OCI-LY7 (cell line): ENCODE measurements at regions not wholly inside any gene's neighbourhood (a gene's known extent, or its start where the extent isn't known, plus 50 kb on each side); places are given as distances from the start of the nearest gene placed in this dataset.
"Not testable (repeated sequence)": the region's sequence is repeated elsewhere in the genome, so short reads cannot be mapped to it uniquely, and the experiment has no call there.

Experiments
- BruUV-seq: library from RNA; stranded (reverse); fragments of 400-500 nt; replicated peaks from 2 replicates; lab custom pipeline; 2021; lab: Mats Ljungman, UMichigan
- CTCF ChIA-PET: fragments of 300-600 bp; sonication (Branson Sonifier 250); formaldehyde crosslinking; loops from one replicate; lab custom pipeline; 2022; ENCODE audit warnings: antibody characterized with exemption; ENCODE audit not compliant: unreplicated experiment; lab: Charles Lee
- POLR2A ChIA-PET: fragments of 300-600 bp; sonication (Branson Sonifier 250); formaldehyde crosslinking; loops from one replicate; lab custom pipeline; 2022; ENCODE audit warnings: antibody characterized with exemption; lab: Charles Lee
- DNase-seq: peaks from one replicate; pipeline ENCODE4 v3.0.0-alpha.2; 2015; ENCODE audit warnings: low spot score
- H2AFZ ChIP-seq: fragments of 200-600 bp; sonication (generic), shearing (Covaris generic); 2 replicates; pipeline ENCODE4 v1.6.1; 2014; ENCODE audit warnings: mild to moderate bottlenecking, antibody characterized with exemption, low read length, moderate library complexity
- H3K27ac ChIP-seq: fragments of 200-600 bp; sonication (generic); 2 replicates; pipeline ENCODE4 v1.5.1; 2014; ENCODE audit warnings: mixed run types, low read depth, mild to moderate bottlenecking, moderate library complexity, low read length, inconsistent platforms; ENCODE audit not compliant: poor library complexity, severe bottlenecking
- H3K36me3 ChIP-seq: fragments of 200-600 bp; sonication (generic); 2 replicates; pipeline ENCODE4 v1.6.1; 2014; ENCODE audit warnings: mild to moderate bottlenecking, antibody characterized with exemption, low read length, moderate library complexity, mixed read lengths; ENCODE audit not compliant: insufficient read depth
- H3K4me1 ChIP-seq: fragments of 200-600 bp; sonication (generic); 2 replicates; pipeline ENCODE4 v1.5.1; 2014; ENCODE audit warnings: mild to moderate bottlenecking, low read length; ENCODE audit not compliant: insufficient read depth, poor library complexity, severe bottlenecking
- H3K4me2 ChIP-seq: fragments of 200-600 bp; sonication (generic); 2 replicates; pipeline ENCODE4 v1.6.1; 2014; ENCODE audit warnings: mild to moderate bottlenecking, low read length
- H3K4me3 ChIP-seq: fragments of 200-600 bp; sonication (generic); 2 replicates; pipeline ENCODE4 v1.5.1; 2014; ENCODE audit warnings: mild to moderate bottlenecking, low read depth, low read length; ENCODE audit not compliant: poor library complexity, severe bottlenecking
- H3K79me2 ChIP-seq: fragments of 200-600 bp; sonication (generic); 2 replicates; pipeline ENCODE4 v1.6.1; 2016; ENCODE audit warnings: low read depth, mild to moderate bottlenecking, low read length, moderate library complexity, mixed read lengths; ENCODE audit not compliant: insufficient read depth
- H3K9me2 ChIP-seq: fragments of 200-600 bp; sonication (generic); 2 replicates; pipeline ENCODE4 v1.6.1; 2016; ENCODE audit warnings: mild to moderate bottlenecking, low read length, mixed read lengths; ENCODE audit not compliant: insufficient read depth
- H3K9me3 ChIP-seq: fragments of 200-600 bp; sonication (generic); 2 replicates; pipeline ENCODE4 v1.6.1; 2014; ENCODE audit warnings: mild to moderate bottlenecking, mixed run types, low read length, mixed read lengths
- H4K20me1 ChIP-seq: fragments of 200-600 bp; sonication (generic); 2 replicates; pipeline ENCODE4 v1.6.1; 2014; ENCODE audit warnings: mild to moderate bottlenecking, antibody characterized with exemption, low read length, moderate library complexity, mixed read lengths; ENCODE audit not compliant: insufficient read depth
- CTCF ChIP-seq: fragments of 200-600 bp; sonication (generic); conservative IDR thresholded peaks from 2 replicates; pipeline ENCODE4 v1.5.1; 2014; ENCODE audit warnings: mild to moderate bottlenecking, antibody characterized with exemption, low read length, moderate library complexity, mixed read lengths
- EZH2phosphoT487 ChIP-seq: fragments of 200-600 bp; sonication (generic); IDR thresholded peaks from 2 replicates; pipeline ENCODE4 v1.6.1; 2018; ENCODE audit warnings: low read depth, borderline replicate concordance, mild to moderate bottlenecking, mixed run types, antibody characterized with exemption, low read length, moderate library complexity, mixed read lengths
- intact Hi-C: fragments of 100-400 bp; cut with micrococcal nuclease; formaldehyde crosslinking; loops from one replicate; pipeline ENCODE4 v1.10.0; 2022; ENCODE audit not compliant: unreplicated experiment

- H3K27ac ChIP-seq: no peak overlapping the region
- no peaks in the 10 kb centered on the region for H4K20me1 ChIP-seq
- no peaks in the 10 kb centered on the region for H3K4me1 ChIP-seq
- ChIA-PET CTCF (no interaction called here), POLR2A (interaction anchor here (1.5 kb wide), 1 partner anchor 9 kb away, joined by 4 read pairs; no protein-coding TSS in a partner anchor)
- no peaks in the 10 kb centered on the region for H3K36me3 ChIP-seq
- no peak for DNase-seq
- no peak overlapping the region for H3K4me2 ChIP-seq
- no TSS peak for BruUV-seq
- intact Hi-C loops: no loop called here
- H3K4me3 ChIP-seq: no peak overlapping the region
- no peak overlapping the region for H2AFZ ChIP-seq
- TF ChIP-seq CTCF (no peak), EZH2phosphoT487 (no peak)
- no peaks in the 10 kb centered on the region for H3K9me2 ChIP-seq
- H3K9me3 ChIP-seq: no peaks in the 10 kb centered on the region
- no peaks in the 10 kb centered on the region for H3K79me2 ChIP-seq
Measured at GRCh38 chr1:67916140-67916886, 83.0 kb upstream of the GNG12 start.

DNA sequence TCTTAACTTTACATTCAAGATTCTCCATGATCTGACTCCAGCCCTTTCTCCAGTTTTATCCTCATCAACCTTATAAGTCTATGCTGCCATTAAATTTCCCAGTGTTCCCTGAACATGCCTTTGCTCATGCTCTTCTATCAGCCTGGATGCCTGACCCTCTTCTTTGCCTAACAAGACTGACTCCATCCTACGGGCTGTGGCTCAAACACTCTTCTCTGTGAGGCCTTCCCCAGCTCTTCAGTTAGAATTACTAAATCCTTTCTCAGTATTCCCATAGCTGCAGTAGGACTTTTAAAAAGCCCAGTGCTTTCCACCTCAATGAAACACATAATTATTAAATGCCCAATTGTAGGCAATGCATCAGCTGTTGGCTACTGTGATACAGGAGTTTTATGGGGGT, 76.5 kb upstream of the GNG12 start:
- H4K20me1 ChIP-seq: no peaks in the 10 kb centered on the region
- no peaks in the 10 kb centered on the region for H3K36me3 ChIP-seq
- no peak overlapping the region for H3K4me2 ChIP-seq
- no peak overlapping the region for H2AFZ ChIP-seq
- CTCF ChIA-PET: no interaction called here
- H3K9me2 ChIP-seq: no peaks in the 10 kb centered on the region
- BruUV-seq: no TSS peak
- no peaks in the 10 kb centered on the region for H3K79me2 ChIP-seq
- intact Hi-C loops: no loop called here
- H3K4me3 ChIP-seq: no peak overlapping the region
- no peaks in the 10 kb centered on the region for H3K4me1 ChIP-seq
- TF ChIP-seq CTCF (no peak), EZH2phosphoT487 (no peak)
- POLR2A ChIA-PET: no interaction called here
- H3K27ac ChIP-seq: no peak overlapping the region
- no peaks in the 10 kb centered on the region for H3K9me3 ChIP-seq
- no peak for DNase-seq

- BruUV-seq: no TSS peak
- Histone ChIP-seq H3K4me3 (no peak overlapping the region), H4K20me1 (no peaks in the 10 kb centered on the region), H2AFZ (no peak overlapping the region), H3K79me2 (no peaks in the 10 kb centered on the region), H3K4me1 (no peaks in the 10 kb centered on the region), H3K4me2 (no peak overlapping the region), H3K9me3 (no peaks in the 10 kb centered on the region), H3K36me3 (no peaks in the 10 kb centered on the region), H3K9me2 (no peaks in the 10 kb centered on the region), H3K27ac (no peak overlapping the region)
- TF ChIP-seq EZH2phosphoT487: no peak
- no peak for TF ChIP-seq CTCF
- ChIA-PET CTCF (no interaction called here), POLR2A (no interaction called here)
- intact Hi-C loops: no loop called here
- no peak for DNase-seq
Measured at GRCh38 chr1:67908250-67908936, 75.1 kb upstream of the GNG12 start.

DNA sequence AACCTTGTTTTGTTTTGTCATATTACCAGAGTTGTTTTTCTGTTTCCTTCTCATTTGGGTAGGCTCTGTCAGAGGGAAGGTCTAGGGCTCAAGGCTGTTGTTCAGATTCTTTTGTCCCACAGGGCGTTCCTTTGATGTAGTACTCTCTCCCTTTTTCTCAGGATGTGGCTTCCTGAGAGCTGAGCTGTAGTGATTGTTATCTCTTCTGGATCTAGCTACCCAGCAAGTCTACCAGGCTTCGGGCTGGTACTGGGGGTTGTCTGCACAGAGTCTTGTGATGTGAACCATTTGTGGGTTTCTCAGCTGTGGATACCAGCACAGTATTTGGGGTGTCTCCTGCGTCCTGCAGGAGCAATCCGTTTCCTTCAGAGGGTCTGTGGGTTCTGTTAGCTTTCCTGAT, 74.2 kb upstream of the GNG12 start:
- H4K20me1 ChIP-seq, H3K79me2 ChIP-seq, H3K9me3 ChIP-seq, intact Hi-C loops, H3K4me1 ChIP-seq, H3K4me2 ChIP-seq, H2AFZ ChIP-seq, H3K4me3 ChIP-seq, CTCF ChIA-PET, H3K36me3 ChIP-seq, DNase-seq, BruUV-seq, H3K27ac ChIP-seq, H3K9me2 ChIP-seq: not testable (repeated sequence)
- POLR2A ChIA-PET: interaction anchor here (0.7 to 0.9 kb wide), 2 partner anchors 9 to 203 kb away, joined by 3 to 4 read pairs; no protein-coding TSS in a partner anchor
